CD14-positive monocyte (primary cell): ENCODE measurements at regions not wholly inside any gene's neighbourhood (a gene's known extent, or its start where the extent isn't known, plus 50 kb on each side); places are given as distances from the start of the nearest gene placed in this dataset.

Experiments
- DNase-seq, 3 donors: peaks; one replicate each; pipeline ENCODE4 v3.0.0-alpha.2; 2011 to 2022
- H2AFZ ChIP-seq: 2 replicates; pipeline ENCODE4 v1.6.0; 2012; ENCODE audit warnings: mild to moderate bottlenecking, low read depth, low read length, inconsistent platforms; ENCODE audit not compliant: insufficient read depth, poor library complexity, severe bottlenecking
- H3K27ac ChIP-seq, 2 donors: 1 replicate in 1 of 2; 2 replicates in 1 of 2; pipeline ENCODE4 v1.5.1; 2012 to 2013; ENCODE audit warnings: low read length in 2 of 2, control low read depth in 1 of 2, inconsistent platforms in 1 of 2, low read depth in 1 of 2, mild to moderate bottlenecking in 1 of 2
- H3K27me3 ChIP-seq, 2 donors: one replicate each; pipeline versions ENCODE4 v1.6.0 to v1.6.1; 2011 to 2013; ENCODE audit warnings: low read length in 2 of 2; ENCODE audit not compliant: control insufficient read depth in 2 of 2, insufficient read depth in 2 of 2
- H3K36me3 ChIP-seq, 2 donors: replicated peaks in 1 of 2; 1 replicate in 1 of 2; 2 replicates in 1 of 2; pipeline versions ENCODE4 v1.5.1 to v1.6.1; 2012 to 2013; ENCODE audit warnings: low read length in 2 of 2, control low read depth in 1 of 2, inconsistent platforms in 1 of 2, mild to moderate bottlenecking in 1 of 2; ENCODE audit not compliant: insufficient read depth in 2 of 2, control insufficient read depth in 1 of 2
- H3K4me1 ChIP-seq, 2 donors: 1 replicate in 1 of 2; 2 replicates in 1 of 2; pipeline versions ENCODE4 v1.5.1 to v1.6.1; 2012 to 2013; ENCODE audit warnings: low read length in 2 of 2, control low read depth in 1 of 2, inconsistent platforms in 1 of 2, mild to moderate bottlenecking in 1 of 2, moderate library complexity in 1 of 2; ENCODE audit not compliant: insufficient read depth in 2 of 2, control insufficient read depth in 1 of 2
- H3K4me2 ChIP-seq: replicated peaks from 2 replicates; pipeline ENCODE3; 2012; ENCODE audit warnings: low read length, moderate library complexity, mild to moderate bottlenecking; ENCODE audit not compliant: poor library complexity, severe bottlenecking; ENCODE audit errors: extremely low read depth
- H3K4me3 ChIP-seq, 3 experiments: fragments of 200-600 bp in 1 of 3; sonication (generic) in 1 of 3; replicated peaks in 1 of 3; 1 replicate in 2 of 3; 2 replicates in 1 of 3; pipeline ENCODE4 v1.5.1; 2011 to 2013; ENCODE audit warnings: low read length in 3 of 3, mild to moderate bottlenecking in 3 of 3, control low read depth in 2 of 3, low read depth in 2 of 3, inconsistent platforms in 1 of 3, moderate library complexity in 1 of 3
- H3K79me2 ChIP-seq: 2 replicates; pipeline ENCODE4 v1.6.0; 2012; ENCODE audit warnings: mild to moderate bottlenecking, control low read depth, inconsistent platforms, low read length, moderate library complexity; ENCODE audit not compliant: insufficient read depth
- H3K9ac ChIP-seq: 2 replicates; pipeline ENCODE4 v1.6.0; 2017; ENCODE audit warnings: low read length, mild to moderate bottlenecking; ENCODE audit not compliant: insufficient read depth, poor library complexity, severe bottlenecking
- H3K9me3 ChIP-seq, 2 donors: replicated peaks in 1 of 2; 1 replicate in 1 of 2; 2 replicates in 1 of 2; pipeline versions ENCODE4 v1.5.1 to v1.6.1; 2012 to 2013; ENCODE audit warnings: low read length in 2 of 2, control low read depth in 1 of 2; ENCODE audit not compliant: control insufficient read depth in 1 of 2, insufficient read depth in 1 of 2
- H4K20me1 ChIP-seq: 2 replicates; pipeline ENCODE4 v1.6.0; 2012; ENCODE audit warnings: mild to moderate bottlenecking, low read length, control low read depth, moderate library complexity; ENCODE audit not compliant: insufficient read depth
- H3K27ac Mint-ChIP-seq, 7 donors: one replicate each; pipeline ENCODE4 v1.8.0; 2020; ENCODE audit warnings: mild to moderate bottlenecking in 7 of 7, mixed read lengths in 7 of 7, moderate library complexity in 6 of 7, inconsistent platforms in 2 of 7
- H3K27me3 Mint-ChIP-seq, 3 donors: one replicate each; pipeline ENCODE4 v1.8.0; 2021 to 2022; ENCODE audit warnings: low read depth in 3 of 3, mild to moderate bottlenecking in 3 of 3, mixed read lengths in 3 of 3, moderate library complexity in 3 of 3, inconsistent platforms in 1 of 3
- H3K36me3 Mint-ChIP-seq, 2 donors: one replicate each; pipeline ENCODE4 v1.8.0; 2020; ENCODE audit warnings: mixed read lengths in 2 of 2, inconsistent platforms in 1 of 2, mild to moderate bottlenecking in 1 of 2
- H3K4me1 Mint-ChIP-seq: one replicate; pipeline ENCODE4 v1.8.0; 2020; ENCODE audit warnings: mild to moderate bottlenecking, mixed read lengths
- H3K4me3 Mint-ChIP-seq, 2 donors: one replicate each; pipeline ENCODE4 v1.8.0; 2020; ENCODE audit warnings: mild to moderate bottlenecking in 2 of 2, mixed read lengths in 2 of 2, moderate library complexity in 1 of 2
- H3K9me3 Mint-ChIP-seq, 7 donors: one replicate each; pipeline ENCODE4 v1.8.0; 2020 to 2022; ENCODE audit warnings: mixed read lengths in 7 of 7, mild to moderate bottlenecking in 6 of 7, moderate library complexity in 6 of 7, inconsistent platforms in 2 of 7
- CTCF ChIP-seq: fragments of 200-600 bp; IDR thresholded peaks from one replicate; pipeline ENCODE4 v1.8.0; 2022; ENCODE audit warnings: antibody characterized with exemption, mild to moderate bottlenecking
- WGBS: methylation state at CpG from one replicate; pipeline ENCODE4 v1.1.5; 2013; ENCODE audit warnings: missing lambda C conversion rate; ENCODE audit not compliant: insufficient coverage; 5-methylcytosine and 5-hydroxymethylcytosine counted together
- intact Hi-C, 2 donors: fragments of 100-400 bp; cut with micrococcal nuclease; formaldehyde crosslinking; loops; one replicate each; pipeline versions ENCODE4 v1.15.0 to v1.15.1; 2023

DNA sequence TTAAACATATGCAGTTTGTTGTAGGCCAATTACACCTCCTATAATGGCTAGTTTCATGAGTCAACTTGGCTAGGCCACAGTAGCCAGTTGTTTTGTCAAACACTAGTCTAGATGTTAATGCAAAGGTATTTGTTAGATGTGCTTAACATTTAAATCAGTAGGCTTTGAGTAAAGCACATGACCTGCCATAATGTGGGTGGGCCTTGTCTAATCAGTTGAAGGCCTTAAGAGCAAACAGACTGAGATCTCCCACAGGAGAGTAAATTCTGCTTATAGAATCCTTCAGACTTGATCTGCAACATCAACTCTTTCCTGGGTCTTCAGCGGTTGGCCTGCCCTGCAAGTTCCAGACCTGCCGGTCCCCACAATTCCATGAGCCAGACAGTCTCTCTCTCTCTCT, 1345.9 kb downstream of the BRD1 start:
- H3K27ac Mint-ChIP-seq = no peak overlapping the region
- H3K4me1 Mint-ChIP-seq = no peaks in the 10 kb centered on the region
- peaks cover 0 to 2% (median 0%) of the 10 kb centered on the region in 7 donors for H3K9me3 Mint-ChIP-seq
- Histone ChIP-seq H3K36me3 (no peaks in the 10 kb centered on the region), H4K20me1 (no peaks in the 10 kb centered on the region), H3K9ac (no peak overlapping the region), H3K27me3 (peaks cover 0 to 11% of the 10 kb centered on the region in 2 donors), H3K27ac (no peak overlapping the region), H3K4me2 (no peak overlapping the region), H3K4me3 (no peak overlapping the region), H2AFZ (no peak overlapping the region), H3K79me2 (no peaks in the 10 kb centered on the region), H3K4me1 (no peaks in the 10 kb centered on the region), H3K9me3 (no peaks in the 10 kb centered on the region)
- DNase-seq = no peak
- WGBS = 100% methylated on average over 1 of the region's 2 CpGs
- intact Hi-C loops = no loop called here
- TF ChIP-seq CTCF = no peak
- H3K27me3 Mint-ChIP-seq = peaks cover 10 to 18% (median 13%) of the 10 kb centered on the region in 3 donors
- H3K36me3 Mint-ChIP-seq = no peaks in the 10 kb centered on the region
- no peak overlapping the region for H3K4me3 Mint-ChIP-seq

- H3K27ac ChIP-seq = no peak overlapping the region
- H4K20me1 ChIP-seq = no peaks in the 10 kb centered on the region
- H3K79me2 ChIP-seq = no peaks in the 10 kb centered on the region
- Mint-ChIP-seq H3K4me1 (no peaks in the 10 kb centered on the region), H3K36me3 (no peaks in the 10 kb centered on the region), H3K27me3 (peaks cover under 1 to 4% (median 3%) of the 10 kb centered on the region in 3 donors), H3K27ac (no peak overlapping the region), H3K9me3 (peaks cover 0 to 4% (median 1%) of the 10 kb centered on the region in 7 donors), H3K4me3 (no peak overlapping the region)
- no peak overlapping the region for H3K9ac ChIP-seq
- no peak for DNase-seq
- no peak overlapping the region for H2AFZ ChIP-seq
- intact Hi-C loops = no loop called here
- H3K9me3 ChIP-seq = no peaks in the 10 kb centered on the region
- no peak overlapping the region for H3K4me2 ChIP-seq
- 82% methylated on average over 11 of the region's 11 CpGs for WGBS
- no peak overlapping the region for H3K4me3 ChIP-seq
- TF ChIP-seq CTCF = no peak
- H3K36me3 ChIP-seq = no peaks in the 10 kb centered on the region
- H3K27me3 ChIP-seq = no peaks in the 10 kb centered on the region
- no peaks in the 10 kb centered on the region for H3K4me1 ChIP-seq
These were observed 1349.0 kb downstream of the BRD1 start for GRCh38 chr22:48478529-48479265.
